ENCODE measurements at regions not wholly inside any gene's neighbourhood (a gene's known extent, or its start where the extent isn't known, plus 50 kb on each side); places are given as distances from the start of the nearest gene placed in this dataset.

DNA sequence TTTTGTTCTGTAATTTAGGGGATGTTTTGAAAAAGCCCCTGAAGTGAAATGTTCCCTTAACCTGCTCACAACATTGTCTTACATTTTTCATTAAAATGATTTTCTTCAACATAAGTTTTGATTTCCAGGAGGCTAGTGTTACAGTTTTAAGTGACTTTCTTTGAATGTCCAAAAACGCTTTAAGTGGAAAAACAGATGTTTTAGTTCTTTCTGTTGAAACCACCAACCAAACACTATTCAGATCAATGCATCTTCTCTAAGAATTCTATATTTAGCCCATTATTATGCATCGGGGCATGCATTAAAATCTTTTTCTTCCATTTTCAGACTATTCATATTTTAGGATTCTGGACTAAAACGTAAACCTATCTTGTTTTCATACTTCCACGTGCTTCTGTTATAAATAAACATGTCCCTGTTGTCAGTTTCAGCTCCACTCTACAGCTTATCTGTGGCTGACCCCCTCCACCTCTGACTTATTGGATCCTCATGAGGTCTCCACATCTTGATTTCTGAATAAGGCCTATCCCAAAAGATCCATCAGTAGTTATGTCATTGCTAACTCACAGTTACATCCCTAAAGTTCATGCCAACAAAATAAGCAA, 882.3 kb upstream of the SEMA6A start:
- TF ChIP-seq, protein P1, sequence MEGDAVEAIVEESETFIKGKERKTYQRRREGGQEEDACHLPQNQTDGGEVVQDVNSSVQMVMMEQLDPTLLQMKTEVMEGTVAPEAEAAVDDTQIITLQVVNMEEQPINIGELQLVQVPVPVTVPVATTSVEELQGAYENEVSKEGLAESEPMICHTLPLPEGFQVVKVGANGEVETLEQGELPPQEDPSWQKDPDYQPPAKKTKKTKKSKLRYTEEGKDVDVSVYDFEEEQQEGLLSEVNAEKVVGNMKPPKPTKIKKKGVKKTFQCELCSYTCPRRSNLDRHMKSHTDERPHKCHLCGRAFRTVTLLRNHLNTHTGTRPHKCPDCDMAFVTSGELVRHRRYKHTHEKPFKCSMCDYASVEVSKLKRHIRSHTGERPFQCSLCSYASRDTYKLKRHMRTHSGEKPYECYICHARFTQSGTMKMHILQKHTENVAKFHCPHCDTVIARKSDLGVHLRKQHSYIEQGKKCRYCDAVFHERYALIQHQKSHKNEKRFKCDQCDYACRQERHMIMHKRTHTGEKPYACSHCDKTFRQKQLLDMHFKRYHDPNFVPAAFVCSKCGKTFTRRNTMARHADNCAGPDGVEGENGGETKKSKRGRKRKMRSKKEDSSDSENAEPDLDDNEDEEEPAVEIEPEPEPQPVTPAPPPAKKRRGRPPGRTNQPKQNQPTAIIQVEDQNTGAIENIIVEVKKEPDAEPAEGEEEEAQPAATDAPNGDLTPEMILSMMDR (IDR thresholded peaks at IDR 0.05; ENCODE audit: low read depth, low read length), result no peak
- no peak overlapping the region for H3K4me3 ChIP-seq (replicated peaks in 1 of 2; ENCODE audit: low read depth in 2 of 2, low read length in 2 of 2)
- no peak for DNase-seq (ENCODE audit: low read depth in 2 of 2)

DNA sequence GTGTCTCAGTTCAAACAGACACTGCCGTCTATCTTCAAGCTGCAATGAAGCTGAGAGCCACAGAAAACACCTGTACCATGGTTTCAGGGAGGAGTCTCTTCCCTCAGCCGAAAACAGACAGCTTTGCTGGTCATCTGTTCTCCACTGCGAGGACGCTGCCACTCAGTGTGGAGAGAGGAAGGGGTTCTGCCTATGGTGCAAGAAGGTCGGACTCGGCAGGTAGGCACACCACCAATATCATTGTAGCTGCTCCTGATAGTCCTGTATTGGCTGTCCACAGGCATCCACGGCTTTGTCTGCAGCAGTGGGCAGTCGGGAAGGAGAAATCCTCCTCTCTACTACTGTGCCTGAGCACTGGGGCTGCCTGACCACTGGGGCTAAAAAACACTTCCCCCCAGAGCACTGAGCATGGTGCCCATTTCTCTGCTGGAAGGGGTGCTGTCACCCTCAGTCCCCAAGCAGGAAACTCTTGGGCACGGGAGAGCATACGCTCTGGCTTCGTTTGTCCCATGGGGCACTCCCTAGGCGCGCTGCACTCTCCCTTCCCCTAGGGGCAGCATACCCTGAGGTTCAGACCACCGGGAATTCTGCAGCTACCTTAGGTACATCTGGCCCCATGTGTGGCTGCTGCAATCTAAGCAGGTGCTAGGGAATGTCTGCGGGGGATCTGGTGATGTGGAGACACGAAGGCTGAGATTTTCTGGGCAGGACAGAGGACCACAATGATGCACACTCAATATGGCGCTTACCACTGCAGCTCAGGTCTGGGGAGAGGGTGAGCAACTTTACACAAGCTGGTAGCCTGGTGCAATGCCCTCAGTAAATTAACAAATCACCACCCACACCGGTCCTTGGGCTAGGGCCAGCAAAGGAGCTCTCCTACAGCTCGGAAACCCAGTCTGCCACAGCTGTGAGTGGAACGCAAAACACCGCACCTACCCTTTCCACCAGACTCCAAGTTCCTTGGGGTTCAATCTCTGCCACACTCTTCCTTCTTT, 880.9 kb upstream of the SEMA6A start:
- DNase-seq (ENCODE audit: low read depth in 2 of 2), result no peak
- no peak overlapping the region for H3K4me3 ChIP-seq (replicated peaks in 1 of 2; ENCODE audit: low read depth in 2 of 2, low read length in 2 of 2)
- TF ChIP-seq, protein P1 (IDR thresholded peaks at IDR 0.05; ENCODE audit: low read depth, low read length), result no peak

- TF ChIP-seq, protein P1 (IDR thresholded peaks at IDR 0.05; ENCODE audit: low read depth, low read length), result peak; percentile 68
- peak; percentile 20 to 39 for DNase-seq (ENCODE audit: low read depth in 2 of 2)
- H3K4me3 ChIP-seq (replicated peaks in 1 of 2; ENCODE audit: low read depth in 2 of 2, low read length in 2 of 2), result no peak overlapping the region
Observed at GRCh38 chr5:117454716-117455212, 880.1 kb upstream of the SEMA6A start.

DNA sequence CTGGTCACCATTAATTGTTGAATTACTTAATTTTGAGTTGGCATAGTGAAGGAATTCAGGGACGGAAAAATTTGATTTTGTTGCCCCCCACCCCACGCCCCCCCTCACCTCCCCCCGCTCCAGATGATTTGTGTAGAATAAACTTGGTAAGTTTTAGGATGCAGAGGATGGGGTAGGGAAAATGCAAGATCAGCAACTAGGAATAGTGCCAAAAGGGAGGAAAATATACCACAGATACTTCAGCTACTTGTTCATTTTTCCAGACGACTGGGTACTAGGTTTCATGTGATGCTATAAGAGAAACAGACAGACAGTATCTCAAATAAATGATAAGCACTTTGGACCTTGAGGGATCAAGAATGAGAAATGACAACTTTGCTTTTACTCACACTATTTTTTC, 862.2 kb upstream of the SEMA6A start:
- no peak overlapping the region for H3K4me3 ChIP-seq (replicated peaks in 1 of 2; ENCODE audit: low read depth in 2 of 2, low read length in 2 of 2)
- TF ChIP-seq, protein P1 (IDR thresholded peaks at IDR 0.05; ENCODE audit: low read depth, low read length), result no peak
- DNase-seq (ENCODE audit: low read depth in 2 of 2), result no peak

DNA sequence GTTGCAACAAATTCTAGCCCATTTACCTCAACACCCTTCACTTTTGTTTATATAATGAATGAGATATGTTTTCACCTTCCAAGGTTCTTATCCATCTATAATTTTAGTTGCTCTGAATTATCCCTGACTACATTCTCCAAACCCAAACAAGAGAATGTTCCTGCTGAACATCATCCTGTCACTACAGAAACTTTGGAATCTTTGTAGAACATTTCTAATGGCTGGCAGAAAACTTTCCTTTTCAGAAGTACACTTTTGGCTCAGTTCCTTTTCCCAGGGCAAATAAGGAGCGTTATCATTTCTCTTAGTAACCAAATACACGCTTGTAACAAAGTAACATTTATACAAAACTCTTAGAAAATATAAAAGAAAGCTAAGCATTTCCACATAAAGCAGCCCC, 860.6 kb upstream of the SEMA6A start:
- DNase-seq (ENCODE audit: low read depth in 2 of 2), result peak in 1 of 2 donors; percentile 3
- no peak overlapping the region for H3K4me3 ChIP-seq (replicated peaks in 1 of 2; ENCODE audit: low read depth in 2 of 2, low read length in 2 of 2)
- TF ChIP-seq, protein P1 (IDR thresholded peaks at IDR 0.05; ENCODE audit: low read depth, low read length), result no peak

DNA sequence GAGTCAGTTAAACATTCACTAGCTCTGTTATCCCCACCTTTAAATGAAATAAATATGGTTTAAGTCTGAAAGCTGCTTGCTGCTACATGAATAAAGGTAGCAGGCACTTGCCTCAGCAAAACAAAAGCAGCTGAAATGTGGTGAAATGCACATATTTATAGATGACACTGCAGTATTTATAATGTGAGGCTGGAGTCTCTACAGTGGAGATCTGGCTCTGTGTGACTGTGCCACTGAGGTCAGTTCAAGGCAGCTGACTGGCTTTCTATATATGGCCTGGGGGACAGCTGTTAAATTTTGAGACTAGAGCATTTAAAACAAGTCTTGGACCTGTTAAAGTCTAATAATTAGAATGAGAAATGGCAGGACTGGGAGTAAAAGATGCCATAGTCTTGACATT, 859.6 kb upstream of the SEMA6A start:
- H3K4me3 ChIP-seq (replicated peaks in 1 of 2; ENCODE audit: low read depth in 2 of 2, low read length in 2 of 2), result no peak overlapping the region
- TF ChIP-seq, protein P1 (IDR thresholded peaks at IDR 0.05; ENCODE audit: low read depth, low read length), result no peak
- no peak for DNase-seq (ENCODE audit: low read depth in 2 of 2)
